GM21367 (cell line): ENCODE measurements at regions not wholly inside any gene's neighbourhood (a gene's known extent, or its start where the extent isn't known, plus 50 kb on each side); places are given as distances from the start of the nearest gene placed in this dataset.
"Not testable (repeated sequence)": the region's sequence is repeated elsewhere in the genome, so short reads cannot be mapped to it uniquely, and the experiment has no call there.

Experiments
- ATAC-seq: cut with Tn5 transposase; IDR thresholded peaks from one replicate; pipeline ENCODE4 v1.9.1; 2021; ENCODE audit not compliant: unreplicated experiment

- ATAC-seq, result no peak
These were observed 1893.9 kb downstream of the PCDH9 start for GRCh38 chr13:65336087-65336749.

- ATAC-seq, result no peak
These were observed 1899.4 kb downstream of the PCDH9 start for GRCh38 chr13:65330691-65331090.

- no peak for ATAC-seq
These were observed 1899.8 kb downstream of the PCDH9 start for GRCh38 chr13:65330287-65330686.

GRCh38 chr13:65323192-65323591, 1906.9 kb downstream of the PCDH9 start:
- not testable (repeated sequence) for ATAC-seq

- not testable (repeated sequence) for ATAC-seq
These were observed 1908.7 kb downstream of the PCDH9 start for GRCh38 chr13:65321423-65321822.

- ATAC-seq, result no peak
These were observed 1916.1 kb downstream of the PCDH9 start for GRCh38 chr13:65314008-65314407.

GRCh38 chr13:65310663-65311328, 1919.3 kb downstream of the PCDH9 start:
- ATAC-seq, result no peak

- ATAC-seq, result no peak
These were observed 1920.2 kb downstream of the PCDH9 start for GRCh38 chr13:65309906-65310305.

- not testable (repeated sequence) for ATAC-seq
These were observed 1921.4 kb downstream of the PCDH9 start for GRCh38 chr13:65308729-65309128.

- ATAC-seq, result no peak
These were observed 1923.1 kb downstream of the PCDH9 start for GRCh38 chr13:65307056-65307455.

- no peak for ATAC-seq
These were observed 1927.4 kb downstream of the PCDH9 start for GRCh38 chr13:65302691-65303090.

- ATAC-seq, result no peak
These were observed 1928.6 kb downstream of the PCDH9 start for GRCh38 chr13:65301506-65301905.

GRCh38 chr13:65300220-65300619, 1929.9 kb downstream of the PCDH9 start:
- no peak for ATAC-seq

- ATAC-seq, result no peak
These were observed 1936.5 kb downstream of the PCDH9 start for GRCh38 chr13:65293530-65294198.

GRCh38 chr13:65292488-65292901, 1937.6 kb downstream of the PCDH9 start:
- ATAC-seq, result no peak

GRCh38 chr13:65287405-65287804, 1942.7 kb downstream of the PCDH9 start:
- ATAC-seq, result no peak

GRCh38 chr13:65275838-65276630, 1954.1 kb downstream of the PCDH9 start:
- ATAC-seq, result no peak

- no peak for ATAC-seq
These were observed 1955.0 kb downstream of the PCDH9 start for GRCh38 chr13:65275108-65275507.

GRCh38 chr13:65273811-65274420, 1956.2 kb downstream of the PCDH9 start:
- ATAC-seq, result not testable (repeated sequence)

GRCh38 chr13:65268009-65268408, 1962.1 kb downstream of the PCDH9 start:
- ATAC-seq, result no peak

- ATAC-seq, result no peak
These were observed 1964.1 kb downstream of the PCDH9 start for GRCh38 chr13:65265988-65266387.
